Activated naive CD4-positive, alpha-beta T cell treated with anti-CD3 and anti-CD28 coated beads for 36 hours (primary cell): ENCODE measurements at regions not wholly inside any gene's neighbourhood (a gene's known extent, or its start where the extent isn't known, plus 50 kb on each side); places are given as distances from the start of the nearest gene placed in this dataset.

Source experiments
- CTCF ChIA-PET: fragments of 350-600 bp; sonication (Branson Sonifier 250); formaldehyde crosslinking; loops from one replicate; lab custom pipeline; 2021; ENCODE audit warnings: antibody characterized with exemption; lab: Charles Lee
- DNase-seq: peaks from one replicate; pipeline ENCODE4 v3.0.0-alpha.2; 2020
- H3K27ac Mint-ChIP-seq: one replicate; pipeline ENCODE4 v1.8.0; 2021; ENCODE audit warnings: mild to moderate bottlenecking, mixed read lengths
- H3K27me3 Mint-ChIP-seq: one replicate; pipeline ENCODE4 v1.8.0; 2021; ENCODE audit warnings: low read depth, mixed read lengths
- H3K36me3 Mint-ChIP-seq: one replicate; pipeline ENCODE4 v1.8.0; 2021; ENCODE audit warnings: low read depth, mixed read lengths
- H3K4me1 Mint-ChIP-seq: one replicate; pipeline ENCODE4 v1.8.0; 2021; ENCODE audit warnings: low read depth, mixed read lengths
- H3K4me3 Mint-ChIP-seq: one replicate; pipeline ENCODE4 v1.8.0; 2021; ENCODE audit warnings: mild to moderate bottlenecking, moderate library complexity, mixed read lengths
- H3K9me3 Mint-ChIP-seq: one replicate; pipeline ENCODE4 v1.8.0; 2021; ENCODE audit warnings: mixed read lengths
- intact Hi-C: fragments of 100-400 bp; cut with micrococcal nuclease; formaldehyde crosslinking; loops from one replicate; pipeline ENCODE4 v1.15.1; 2023

DNA sequence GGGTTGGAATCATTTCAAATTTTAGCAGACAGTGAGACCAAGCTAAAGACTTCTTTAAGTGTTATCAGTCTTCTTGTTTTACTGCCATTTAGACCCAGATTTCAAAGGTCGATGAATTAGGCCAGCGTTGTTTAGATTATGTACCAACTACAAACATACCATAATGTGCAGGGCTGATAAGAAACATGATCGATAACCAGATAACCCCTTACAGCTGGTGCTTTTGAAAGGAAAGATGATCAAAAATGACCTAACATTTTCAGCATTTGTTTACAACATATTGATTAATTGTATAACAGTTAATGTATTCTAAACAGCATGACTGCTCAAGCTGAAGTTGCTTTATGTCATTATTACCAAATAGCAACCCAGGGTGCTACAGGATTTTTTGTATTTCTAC, 400.4 kb upstream of the FAM241A start:
- Mint-ChIP-seq H3K4me3 (no peak overlapping the region), H3K36me3 (no peaks in the 10 kb centered on the region), H3K27me3 (peaks cover 2% of the 10 kb centered on the region), H3K4me1 (no peaks in the 10 kb centered on the region), H3K9me3 (no peaks in the 10 kb centered on the region), H3K27ac (no peak overlapping the region)
- CTCF ChIA-PET, result no interaction called here
- no peak for DNase-seq
- intact Hi-C loops, result no loop called here

DNA sequence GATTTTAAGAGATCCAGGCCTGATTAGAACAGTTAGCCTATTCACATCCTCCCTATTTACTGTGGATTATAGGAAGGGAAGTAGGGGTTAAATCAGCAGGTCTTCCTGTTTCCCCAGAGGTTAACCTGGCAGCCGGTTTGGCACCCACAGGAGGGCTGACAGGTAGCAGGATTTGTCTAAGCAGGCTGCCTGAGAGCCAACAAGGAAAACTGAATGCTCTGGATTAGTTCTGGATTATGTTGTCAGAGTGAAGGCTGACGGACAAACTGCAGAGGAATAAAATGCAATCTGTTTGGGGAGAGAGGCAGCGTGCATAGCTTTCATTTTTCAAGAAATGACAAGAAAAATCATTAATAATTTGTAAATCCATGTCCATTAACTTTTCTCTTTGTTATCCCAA, 397.1 kb upstream of the FAM241A start:
- Mint-ChIP-seq H3K36me3 (no peaks in the 10 kb centered on the region), H3K4me3 (no peak overlapping the region), H3K27me3 (peaks cover 2% of the 10 kb centered on the region), H3K27ac (no peak overlapping the region), H3K9me3 (no peaks in the 10 kb centered on the region), H3K4me1 (no peaks in the 10 kb centered on the region)
- CTCF ChIA-PET, result no interaction called here
- no peak for DNase-seq
- intact Hi-C loops, result no loop called here

DNA sequence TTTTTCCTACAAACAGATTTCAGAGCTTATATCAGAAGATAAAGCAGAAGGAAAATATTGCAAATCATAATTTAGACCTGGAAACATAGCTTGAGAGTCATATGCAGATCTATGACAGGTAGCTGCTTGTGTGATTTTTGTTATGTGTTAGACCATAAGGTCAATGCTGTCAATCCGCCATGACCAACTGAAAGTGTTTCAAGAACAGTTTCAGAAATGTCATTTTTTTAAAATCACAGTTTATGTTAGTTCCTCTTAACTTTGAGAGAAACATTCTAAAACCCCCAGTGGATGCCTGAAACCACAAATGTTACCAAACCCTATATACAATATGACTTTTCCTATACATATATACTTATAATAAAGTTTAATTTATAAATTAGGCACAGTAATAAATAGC, 391.3 kb upstream of the FAM241A start:
- CTCF ChIA-PET, result no interaction called here
- no peaks in the 10 kb centered on the region for H3K4me1 Mint-ChIP-seq
- no peaks in the 10 kb centered on the region for H3K9me3 Mint-ChIP-seq
- DNase-seq, result no peak
- H3K36me3 Mint-ChIP-seq, result no peaks in the 10 kb centered on the region
- H3K27ac Mint-ChIP-seq, result no peak overlapping the region
- no peak overlapping the region for H3K4me3 Mint-ChIP-seq
- H3K27me3 Mint-ChIP-seq, result no peaks in the 10 kb centered on the region
- intact Hi-C loops, result no loop called here

DNA sequence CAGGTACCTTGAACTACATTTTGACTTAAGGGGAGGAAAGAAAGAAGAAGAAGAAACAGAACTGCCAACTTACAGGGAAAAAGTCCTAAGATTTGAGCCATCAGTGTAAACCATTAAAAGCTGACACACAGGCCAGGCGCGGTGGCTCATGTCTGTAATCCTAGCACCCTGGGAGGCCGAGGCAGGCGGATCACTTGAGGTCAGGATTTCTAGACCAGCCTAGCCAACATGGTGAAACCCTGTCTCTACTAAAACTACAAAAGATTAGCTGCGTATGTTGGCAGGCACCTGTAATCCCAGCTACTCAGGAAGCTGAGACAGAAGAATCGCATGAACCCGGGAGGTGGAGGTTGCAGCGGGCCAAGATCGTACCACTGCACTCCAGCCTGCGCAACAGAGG, 389.7 kb upstream of the FAM241A start:
- Mint-ChIP-seq H3K27ac (no peak overlapping the region), H3K27me3 (no peaks in the 10 kb centered on the region), H3K4me3 (no peak overlapping the region), H3K9me3 (peaks cover 1% of the 10 kb centered on the region), H3K4me1 (no peaks in the 10 kb centered on the region), H3K36me3 (no peaks in the 10 kb centered on the region)
- CTCF ChIA-PET, result no interaction called here
- no peak for DNase-seq
- intact Hi-C loops, result no loop called here

DNA sequence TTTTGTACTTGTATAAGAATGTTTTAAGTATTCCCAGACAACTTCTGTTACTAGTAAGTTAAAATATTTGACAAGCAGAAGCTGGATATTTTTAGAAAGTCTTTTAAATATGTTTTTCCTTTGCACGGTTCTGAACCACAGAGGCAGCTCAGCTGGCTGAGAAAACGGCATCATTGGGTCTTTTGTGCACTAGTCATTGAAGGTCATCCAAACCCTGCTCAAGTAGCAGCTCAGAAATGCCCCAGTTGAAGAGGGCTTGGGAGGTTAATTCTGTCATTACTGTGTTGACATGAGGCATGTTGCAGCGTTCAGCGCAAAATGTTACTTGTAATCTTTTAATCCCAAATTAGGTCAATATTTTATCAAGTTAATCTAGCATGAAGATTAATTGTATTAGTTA, 383.7 kb upstream of the FAM241A start:
- Mint-ChIP-seq H3K27ac (no peak overlapping the region), H3K9me3 (peaks cover 1% of the 10 kb centered on the region), H3K4me3 (no peak overlapping the region), H3K4me1 (no peaks in the 10 kb centered on the region), H3K36me3 (no peaks in the 10 kb centered on the region), H3K27me3 (no peaks in the 10 kb centered on the region)
- intact Hi-C loops, result no loop called here
- DNase-seq, result no peak
- CTCF ChIA-PET, result no interaction called here

DNA sequence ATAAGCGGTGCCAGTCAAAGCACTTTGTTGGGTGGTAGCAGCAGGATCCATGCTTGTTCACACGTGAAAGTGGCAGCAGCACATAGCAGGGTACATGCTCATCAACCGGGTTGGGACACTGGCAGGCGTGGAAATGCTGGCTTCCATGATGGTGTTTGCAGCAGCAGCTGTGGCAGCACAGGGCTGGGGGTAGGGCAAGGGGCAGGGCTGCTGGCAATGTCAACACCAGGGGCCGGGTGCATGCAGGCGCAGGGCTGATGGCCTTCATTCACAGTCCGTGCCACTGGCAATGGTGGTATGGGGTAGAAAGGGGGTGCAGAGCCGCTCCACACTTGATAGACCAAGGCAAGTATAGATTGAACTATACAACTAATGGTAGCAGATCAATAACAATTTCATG, 374.7 kb upstream of the FAM241A start:
- no peaks in the 10 kb centered on the region for H3K36me3 Mint-ChIP-seq
- intact Hi-C loops, result no loop called here
- CTCF ChIA-PET, result no interaction called here
- H3K9me3 Mint-ChIP-seq, result peaks cover 3% of the 10 kb centered on the region
- H3K27me3 Mint-ChIP-seq, result no peaks in the 10 kb centered on the region
- no peak for DNase-seq
- no peak overlapping the region for H3K27ac Mint-ChIP-seq
- H3K4me1 Mint-ChIP-seq, result no peaks in the 10 kb centered on the region
- H3K4me3 Mint-ChIP-seq, result no peak overlapping the region

DNA sequence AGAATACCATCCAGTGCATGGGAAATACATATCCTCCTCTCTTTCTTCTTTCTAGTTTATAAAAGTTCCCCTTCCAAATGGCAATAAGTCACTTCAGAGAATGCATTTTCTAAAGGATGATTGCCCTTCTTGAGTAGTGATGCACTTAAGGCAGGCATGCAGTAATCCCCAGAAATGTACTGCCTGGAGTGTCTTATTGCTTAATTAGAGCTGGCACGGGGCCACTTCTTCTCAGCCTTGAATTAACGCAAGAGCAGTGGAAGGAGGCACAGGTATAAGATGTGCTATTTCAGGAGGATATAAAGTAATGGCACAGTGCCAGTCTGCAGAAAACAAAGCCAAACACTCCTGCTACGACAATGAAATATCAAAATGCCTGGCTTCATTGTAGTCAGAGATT, 371.4 kb upstream of the FAM241A start:
- H3K4me3 Mint-ChIP-seq, result no peak overlapping the region
- peaks cover 3% of the 10 kb centered on the region for H3K9me3 Mint-ChIP-seq
- no peaks in the 10 kb centered on the region for H3K27me3 Mint-ChIP-seq
- H3K4me1 Mint-ChIP-seq, result no peaks in the 10 kb centered on the region
- no peak overlapping the region for H3K27ac Mint-ChIP-seq
- CTCF ChIA-PET, result interaction anchor here (0.7 kb wide), 1 partner anchor 40 kb away, joined by 3 read pairs; no protein-coding TSS in a partner anchor
- DNase-seq, result no peak
- intact Hi-C loops, result no loop called here
- no peaks in the 10 kb centered on the region for H3K36me3 Mint-ChIP-seq

DNA sequence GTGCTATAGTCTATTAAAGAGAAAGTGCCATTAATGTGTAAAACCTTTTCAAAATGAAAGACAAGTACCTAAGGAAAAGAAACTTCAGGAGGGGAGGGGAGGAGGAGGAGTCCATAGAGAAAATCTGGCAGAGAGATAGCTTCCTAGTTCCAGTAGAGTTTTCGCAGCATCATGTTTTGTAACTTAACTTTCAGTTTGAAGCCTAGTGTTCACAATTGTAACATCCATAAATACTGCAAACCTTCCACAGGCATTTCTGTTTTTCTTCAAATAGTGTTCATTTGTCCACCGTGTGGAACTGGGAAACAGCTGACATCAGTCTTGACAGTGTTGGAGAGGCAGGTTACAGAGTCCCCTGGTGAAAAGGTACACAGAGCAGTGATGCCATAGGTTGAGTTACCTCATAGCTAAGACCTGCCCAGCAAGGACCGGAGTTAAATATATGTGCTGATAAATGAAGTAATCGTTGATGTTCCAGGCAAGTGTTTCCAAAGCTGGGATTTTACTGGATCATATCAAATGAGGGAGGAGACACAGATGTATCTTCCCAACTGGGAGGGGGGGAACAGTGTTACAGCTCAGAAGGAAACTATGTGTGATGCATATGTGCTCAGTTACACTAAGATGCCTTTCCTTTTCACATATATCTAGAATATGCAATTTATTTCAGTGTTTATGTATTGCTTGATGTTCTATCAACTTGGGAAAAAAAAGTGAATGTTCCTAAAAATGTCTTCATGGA, 369.5 kb upstream of the FAM241A start:
- no peak for DNase-seq
- Mint-ChIP-seq H3K27me3 (no peaks in the 10 kb centered on the region), H3K4me1 (no peaks in the 10 kb centered on the region), H3K9me3 (peaks cover 3% of the 10 kb centered on the region), H3K27ac (no peak overlapping the region), H3K4me3 (no peak overlapping the region), H3K36me3 (no peaks in the 10 kb centered on the region)
- CTCF ChIA-PET, result no interaction called here
- intact Hi-C loops, result no loop called here

DNA sequence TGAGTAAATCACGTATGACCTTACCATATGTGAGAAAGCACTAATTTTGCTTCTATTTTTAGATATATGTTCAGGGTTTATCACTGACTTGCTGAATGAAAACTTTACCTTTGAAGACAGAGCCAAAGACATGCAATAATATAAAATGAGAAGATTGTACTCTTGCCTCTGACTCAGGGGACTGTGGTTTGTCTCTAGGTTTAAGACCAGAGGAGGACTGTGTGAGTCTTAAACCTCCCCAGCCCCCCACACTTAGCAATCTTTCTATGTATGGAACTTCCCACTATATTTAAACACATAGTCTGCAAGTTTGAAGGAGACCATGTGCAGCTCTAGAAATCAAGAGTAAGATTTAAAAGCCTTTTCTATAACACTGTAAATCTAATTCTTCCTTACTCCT, 368.7 kb upstream of the FAM241A start:
- Mint-ChIP-seq H3K27me3 (no peaks in the 10 kb centered on the region), H3K27ac (no peak overlapping the region), H3K36me3 (no peaks in the 10 kb centered on the region), H3K9me3 (peaks cover 3% of the 10 kb centered on the region), H3K4me3 (no peak overlapping the region), H3K4me1 (no peaks in the 10 kb centered on the region)
- DNase-seq, result no peak
- intact Hi-C loops, result no loop called here
- CTCF ChIA-PET, result no interaction called here

DNA sequence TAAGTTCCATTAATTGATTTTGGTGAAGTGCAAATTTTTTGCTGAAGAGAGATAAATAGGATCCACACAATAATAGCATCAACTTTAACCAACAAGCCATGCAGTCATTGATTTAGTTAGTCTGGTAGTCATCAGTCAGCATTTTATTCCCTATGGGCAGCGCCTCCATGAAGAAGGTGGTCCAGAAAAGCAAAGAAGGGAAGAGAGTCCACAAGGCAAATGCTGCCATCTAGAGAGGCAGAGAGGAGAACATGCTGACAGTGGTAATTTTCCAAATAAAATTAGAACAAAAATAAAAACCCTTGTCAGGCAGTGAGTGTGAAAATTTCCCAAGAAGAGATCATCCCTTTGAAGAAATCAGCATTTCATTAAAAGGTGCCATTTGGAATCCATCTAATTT, 366.7 kb upstream of the FAM241A start:
- Mint-ChIP-seq H3K4me3 (no peak overlapping the region), H3K27me3 (no peaks in the 10 kb centered on the region), H3K4me1 (no peaks in the 10 kb centered on the region)

DNA sequence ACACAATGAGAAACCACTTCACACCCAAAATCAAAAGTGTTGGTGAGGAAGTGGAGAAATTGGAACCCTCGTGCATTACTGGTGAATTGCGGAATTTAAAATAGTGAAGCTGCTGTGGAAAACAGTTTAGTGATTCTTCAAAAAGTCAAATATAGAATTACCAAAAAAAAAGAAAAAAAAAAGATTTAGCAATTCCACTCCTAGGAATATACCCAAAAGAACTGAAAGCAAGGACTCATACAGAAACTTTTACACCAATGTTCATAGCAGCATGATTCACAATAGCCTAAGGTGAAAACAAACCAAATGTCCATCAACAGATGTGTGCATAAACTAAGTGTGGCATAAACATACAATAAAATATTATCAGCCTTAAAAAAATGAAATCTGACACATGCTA, 364.3 kb upstream of the FAM241A start:
- no peak overlapping the region for H3K4me3 Mint-ChIP-seq
- no peaks in the 10 kb centered on the region for H3K9me3 Mint-ChIP-seq
- no peaks in the 10 kb centered on the region for H3K36me3 Mint-ChIP-seq
- DNase-seq, result no peak
- H3K27me3 Mint-ChIP-seq, result no peaks in the 10 kb centered on the region
- CTCF ChIA-PET, result no interaction called here
- no peak overlapping the region for H3K27ac Mint-ChIP-seq
- H3K4me1 Mint-ChIP-seq, result no peaks in the 10 kb centered on the region
- intact Hi-C loops, result no loop called here

More for the DNA sequence above, 366.7 kb upstream of the FAM241A start:
- H3K9me3 Mint-ChIP-seq, result no peaks in the 10 kb centered on the region
- intact Hi-C loops, result no loop called here
- CTCF ChIA-PET, result no interaction called here
- no peaks in the 10 kb centered on the region for H3K36me3 Mint-ChIP-seq
- no peak for DNase-seq
- H3K27ac Mint-ChIP-seq, result no peak overlapping the region

DNA sequence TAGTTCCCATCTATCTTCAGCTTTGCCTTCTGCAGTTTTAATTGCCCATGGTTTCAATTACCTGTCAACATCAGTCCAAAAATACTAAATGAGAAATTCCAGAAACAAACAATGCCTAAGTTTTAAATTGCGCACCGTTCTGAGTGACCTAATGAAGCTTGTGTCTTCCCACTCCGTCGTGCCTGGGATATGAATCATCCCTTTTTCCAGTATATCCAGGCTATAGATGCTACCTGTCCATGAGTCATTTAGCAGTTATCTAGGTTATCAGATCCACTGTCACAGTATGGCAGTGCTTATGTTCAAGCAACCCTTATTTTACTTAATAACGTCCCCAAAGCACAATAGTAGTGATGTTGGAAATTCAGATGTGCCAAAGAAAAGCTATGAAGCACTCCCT, 363.6 kb upstream of the FAM241A start:
- no peak for DNase-seq
- Mint-ChIP-seq H3K27ac (no peak overlapping the region), H3K9me3 (no peaks in the 10 kb centered on the region), H3K4me3 (no peak overlapping the region), H3K4me1 (no peaks in the 10 kb centered on the region), H3K27me3 (no peaks in the 10 kb centered on the region), H3K36me3 (no peaks in the 10 kb centered on the region)
- intact Hi-C loops, result no loop called here
- CTCF ChIA-PET, result no interaction called here

DNA sequence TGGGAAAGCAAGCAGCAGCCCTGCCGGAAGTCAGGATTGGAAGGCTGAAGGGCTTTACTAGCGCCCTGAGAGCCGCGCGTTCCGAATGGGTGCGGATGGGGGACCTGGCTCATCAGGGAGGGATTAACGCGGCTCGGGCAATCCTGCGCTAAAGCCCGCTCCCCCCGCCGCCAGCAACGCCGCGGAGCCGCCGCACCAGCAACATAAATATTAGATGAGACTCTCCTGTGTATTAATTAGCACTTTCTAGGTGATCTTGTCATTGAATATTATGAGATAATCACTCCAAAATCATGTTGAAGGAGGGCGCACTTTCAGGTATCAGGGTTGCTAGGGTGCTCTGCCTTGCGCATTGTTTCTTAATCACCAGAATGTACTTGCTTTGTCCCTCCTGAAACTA, 357.2 kb upstream of the FAM241A start:
- H3K27ac Mint-ChIP-seq, result no peak overlapping the region
- H3K4me1 Mint-ChIP-seq, result no peaks in the 10 kb centered on the region
- no peak for DNase-seq
- H3K4me3 Mint-ChIP-seq, result no peak overlapping the region
- no peaks in the 10 kb centered on the region for H3K27me3 Mint-ChIP-seq
- intact Hi-C loops, result no loop called here
- H3K36me3 Mint-ChIP-seq, result no peaks in the 10 kb centered on the region
- H3K9me3 Mint-ChIP-seq, result no peaks in the 10 kb centered on the region
- CTCF ChIA-PET, result no interaction called here
